IMR-90 (cell line): ENCODE measurements at regions not wholly inside any gene's neighbourhood (a gene's known extent, or its start where the extent isn't known, plus 50 kb on each side); places are given as distances from the start of the nearest gene placed in this dataset.

Experiments
- ATAC-seq: fragments of 200-7000 bp; cut with Tn5 transposase; 2 replicates; pipeline ENCODE4 v1.9.1; 2020; ENCODE audit warnings: low read depth, mild to moderate bottlenecking, moderate library complexity
- BruUV-seq: library from RNA; stranded (reverse); fragments of 400-500 nt; replicated peaks from 2 replicates; lab custom pipeline; 2021; lab: Mats Ljungman, UMichigan
- CTCF ChIA-PET: fragments of 300-600 bp; formaldehyde crosslinking; extraction: SDS; loops from one replicate; lab custom pipeline; 2021; ENCODE audit warnings: antibody characterized with exemption; lab: Yijun Ruan, JAX
- POLR2A ChIA-PET: fragments of 300-600 bp; sonication (Branson Sonifier 250); formaldehyde crosslinking; loops from one replicate; lab custom pipeline; 2022; ENCODE audit warnings: antibody characterized with exemption; ENCODE audit not compliant: unreplicated experiment; lab: Charles Lee
- DNase-seq: peaks from one replicate; pipeline ENCODE4 v3.0.0; 2013
- H2AFZ ChIP-seq: replicated peaks from 2 replicates; pipeline ENCODE3; 2013; ENCODE audit warnings: low read length, mild to moderate bottlenecking; ENCODE audit not compliant: poor library complexity
- H2AK5ac ChIP-seq: 2 replicates; pipeline ENCODE4 v1.6.1; 2013; ENCODE audit warnings: low read depth, low read length, inconsistent platforms
- H2AK9ac ChIP-seq: replicated peaks from 2 replicates; pipeline ENCODE3; 2013; ENCODE audit warnings: mild to moderate bottlenecking, low read depth, low read length, moderate library complexity; ENCODE audit not compliant: poor library complexity
- H2BK120ac ChIP-seq: 2 replicates; pipeline ENCODE4 v1.6.1; 2013; ENCODE audit warnings: low read depth, low read length, inconsistent platforms
- H2BK15ac ChIP-seq: 3 replicates; pipeline ENCODE4 v1.6.1; 2013; ENCODE audit warnings: low read depth, low read length, inconsistent platforms
- H2BK20ac ChIP-seq: 2 replicates; pipeline ENCODE4 v1.6.1; 2013; ENCODE audit warnings: low read depth, mild to moderate bottlenecking, inconsistent platforms, low read length, moderate library complexity
- H2BK5ac ChIP-seq: 2 replicates; pipeline ENCODE4 v1.6.1; 2013; ENCODE audit warnings: mild to moderate bottlenecking, low read depth, low read length, inconsistent platforms; ENCODE audit not compliant: poor library complexity, severe bottlenecking
- H3K14ac ChIP-seq: replicated peaks from 2 replicates; pipeline ENCODE4 v1.6.1; 2013; ENCODE audit warnings: low read depth, low read length, inconsistent platforms
- H3K18ac ChIP-seq: 2 replicates; pipeline ENCODE4 v1.6.1; 2013; ENCODE audit warnings: low read depth, low read length, control low read depth
- H3K23ac ChIP-seq: 2 replicates; pipeline ENCODE4 v1.6.1; 2013; ENCODE audit warnings: low read depth, low read length, inconsistent platforms
- H3K27ac ChIP-seq: 2 replicates; pipeline ENCODE4 v1.5.1; 2013; ENCODE audit warnings: mild to moderate bottlenecking, control low read depth, low read length; ENCODE audit not compliant: insufficient read depth
- H3K27me3 ChIP-seq: 2 replicates; pipeline ENCODE4 v1.6.1; 2013; ENCODE audit warnings: low read length; ENCODE audit not compliant: control insufficient read depth, insufficient read depth
- H3K36me3 ChIP-seq: 2 replicates; pipeline ENCODE4 v1.6.1; 2013; ENCODE audit warnings: low read length, mixed read lengths; ENCODE audit not compliant: control insufficient read depth, insufficient read depth
- H3K4ac ChIP-seq: 2 replicates; pipeline ENCODE4 v1.6.1; 2013; ENCODE audit warnings: low read depth, low read length, inconsistent platforms
- H3K4me1 ChIP-seq: 2 replicates; pipeline ENCODE4 v1.6.1; 2013; ENCODE audit warnings: low read length, mixed read lengths; ENCODE audit not compliant: control insufficient read depth, insufficient read depth
- H3K4me2 ChIP-seq: 2 replicates; pipeline ENCODE4 v1.6.1; 2013; ENCODE audit warnings: low read depth, mild to moderate bottlenecking, control low read depth, low read length, moderate library complexity
- H3K4me3 ChIP-seq: 2 replicates; pipeline ENCODE4 v1.5.1; 2013; ENCODE audit warnings: low read depth, mild to moderate bottlenecking, control low read depth, low read length, moderate library complexity; ENCODE audit not compliant: insufficient read depth
- H3K56ac ChIP-seq: 2 replicates; pipeline ENCODE4 v1.6.1; 2013; ENCODE audit warnings: low read length, inconsistent platforms; ENCODE audit not compliant: insufficient read depth; ENCODE audit errors: extremely low read depth
- H3K79me1 ChIP-seq, 2 experiments: 2 replicates each; pipeline ENCODE4 v1.6.1; 2013; ENCODE audit warnings: low read length in 2 of 2, inconsistent platforms in 1 of 2, low read depth in 1 of 2
- H3K9ac ChIP-seq: 2 replicates; pipeline ENCODE4 v1.6.1; 2013; ENCODE audit warnings: low read depth, low read length, control low read depth
- H3K9me1 ChIP-seq: 2 replicates; pipeline ENCODE4 v1.6.1; 2013; ENCODE audit warnings: low read length, inconsistent platforms; ENCODE audit not compliant: insufficient read depth
- H3K9me3 ChIP-seq: 2 replicates; pipeline ENCODE4 v1.6.1; 2013; ENCODE audit warnings: low read length; ENCODE audit not compliant: control insufficient read depth, insufficient read depth
- H4K20me1 ChIP-seq: 2 replicates; pipeline ENCODE4 v1.6.1; 2013; ENCODE audit warnings: low read length, inconsistent platforms; ENCODE audit not compliant: insufficient read depth
- H4K5ac ChIP-seq: 2 replicates; pipeline ENCODE4 v1.6.1; 2013; ENCODE audit warnings: mild to moderate bottlenecking, low read depth, low read length, control low read depth
- H4K8ac ChIP-seq, 2 experiments: 2 replicates each; pipeline ENCODE4 v1.6.1; 2013; ENCODE audit warnings: low read depth in 2 of 2, low read length in 2 of 2, control low read depth in 1 of 2, inconsistent platforms in 1 of 2
- H4K91ac ChIP-seq: 2 replicates; pipeline ENCODE4 v1.6.1; 2013; ENCODE audit warnings: low read depth, low read length, inconsistent platforms; ENCODE audit not compliant: insufficient read depth
- BHLHE40 ChIP-seq: fragments of 150-350 bp; IDR thresholded peaks from 2 replicates; pipeline ENCODE4 v1.6.1; 2016; ENCODE audit warnings: mild to moderate bottlenecking, low read depth, low read length
- CEBPB ChIP-seq: IDR thresholded peaks from 2 replicates; pipeline ENCODE4 v1.6.1; 2012; ENCODE audit warnings: low read depth, low read length, improper control_type of control experiment
- CHD1 ChIP-seq: IDR thresholded peaks from 2 replicates; pipeline ENCODE4 v1.6.1; 2012; ENCODE audit warnings: low read depth, low read length, improper control_type of control experiment
- CTCF ChIP-seq: conservative IDR thresholded peaks from 2 replicates; pipeline ENCODE4 v1.5.1; 2012; ENCODE audit warnings: mild to moderate bottlenecking, low read depth, low read length, improper control_type of control experiment
- ELK1 ChIP-seq: fragments of 150-350 bp; IDR thresholded peaks from 2 replicates; pipeline ENCODE4 v1.6.1; 2016; ENCODE audit warnings: low read depth, mild to moderate bottlenecking, low read length, moderate library complexity, borderline replicate concordance
- FOS ChIP-seq: fragments of 150-350 bp; IDR thresholded peaks from 2 replicates; pipeline ENCODE4 v1.6.1; 2016; ENCODE audit warnings: low read depth, low read length
- MAFK ChIP-seq: IDR thresholded peaks from 2 replicates; pipeline ENCODE4 v1.6.1; 2012; ENCODE audit warnings: low read depth, low read length, improper control_type of control experiment
- MAZ ChIP-seq: IDR thresholded peaks from 2 replicates; pipeline ENCODE4 v1.6.1; 2012; ENCODE audit warnings: low read depth, mild to moderate bottlenecking, low read length, improper control_type of control experiment, moderate library complexity, borderline replicate concordance
- MXI1 ChIP-seq: IDR thresholded peaks from 2 replicates; pipeline ENCODE4 v1.6.1; 2012; ENCODE audit warnings: low read depth, mild to moderate bottlenecking, low read length, moderate library complexity, borderline replicate concordance
- NFE2L2 ChIP-seq: fragments of 150-350 bp; IDR thresholded peaks from 2 replicates; pipeline ENCODE4 v1.6.1; 2016; ENCODE audit warnings: low read depth, mild to moderate bottlenecking, low read length
- POLR2A ChIP-seq: IDR thresholded peaks from 2 replicates; pipeline ENCODE4 v1.6.1; 2012; ENCODE audit warnings: mild to moderate bottlenecking, low read depth, low read length
- RAD21 ChIP-seq: IDR thresholded peaks from 2 replicates; pipeline ENCODE4 v1.6.1; 2012; ENCODE audit warnings: low read length, improper control_type of control experiment
- RCOR1 ChIP-seq: IDR thresholded peaks from 2 replicates; pipeline ENCODE4 v1.6.1; 2012; ENCODE audit warnings: mild to moderate bottlenecking, low read length, improper control_type of control experiment; ENCODE audit not compliant: insufficient replicate concordance
- SMC3 ChIP-seq: fragments of 150-350 bp; IDR thresholded peaks from 2 replicates; pipeline ENCODE4 v1.6.1; 2016; ENCODE audit warnings: low read depth, mild to moderate bottlenecking, antibody characterized with exemption, low read length, moderate library complexity
- USF2 ChIP-seq: fragments of 150-350 bp; IDR thresholded peaks from 2 replicates; pipeline ENCODE4 v1.6.1; 2017; ENCODE audit warnings: mild to moderate bottlenecking, antibody characterized with exemption, low read length, low read depth
- WGBS, 2 experiments: methylation state at CpG; one replicate each; pipeline versions ENCODE4 v1.1.5 to v1.1.7; 2013; ENCODE audit warnings: missing lambda C conversion rate in 2 of 2; ENCODE audit not compliant: insufficient read length in 1 of 2; ENCODE audit errors: extremely low coverage in 2 of 2; 5-methylcytosine and 5-hydroxymethylcytosine counted together
- dilution Hi-C: fragments of 300-500 bp; cut with HindIII; formaldehyde crosslinking; loops from one replicate; pipeline ENCODE4 v1.14.3; 2018; ENCODE audit warnings: low sequenced_read_pairs; ENCODE audit not compliant: unreplicated experiment
- in situ Hi-C: fragments of 300-500 bp; cut with MboI; formaldehyde crosslinking; loops from 3 replicates; pipeline ENCODE4 v1.14.3; 2019; ENCODE audit warnings: low sequenced_read_pairs, inconsistent platforms, mixed read lengths
- intact Hi-C: fragments of 100-400 bp; cut with micrococcal nuclease; formaldehyde crosslinking; loops from 2 replicates; pipeline ENCODE4 v1.10.0; 2022

GRCh38 chr10:113310347-113310746, 242.5 kb upstream of the HABP2 start:
- TF ChIP-seq CHD1 (no peak), CEBPB (no peak), SMC3 (no peak), BHLHE40 (no peak), MAZ (no peak), ELK1 (no peak), MXI1 (no peak), RAD21 (no peak), RCOR1 (no peak), MAFK (no peak), USF2 (no peak), NFE2L2 (no peak), FOS (no peak), POLR2A (no peak), CTCF (no peak)
- no peak overlapping the region for H3K14ac ChIP-seq
- no peak overlapping the region for H2BK120ac ChIP-seq
- ChIA-PET POLR2A (no interaction called here), CTCF (interaction anchor here (0.7 kb wide), 1 partner anchor 44 kb away, joined by 3 read pairs; no protein-coding TSS in a partner anchor)
- H3K23ac ChIP-seq, result no peak overlapping the region
- intact Hi-C loops, result no loop called here
- no peak overlapping the region for H2BK20ac ChIP-seq
- no peak for DNase-seq
- no peaks in the 10 kb centered on the region for H3K36me3 ChIP-seq
- H3K4me1 ChIP-seq, result no peaks in the 10 kb centered on the region
- H3K9ac ChIP-seq, result no peak overlapping the region
- in situ Hi-C loops, result no loop called here
- H2BK5ac ChIP-seq, result no peak overlapping the region
- no peaks in the 10 kb centered on the region for H4K20me1 ChIP-seq
- dilution Hi-C loops, result no loop called here
- H3K4me3 ChIP-seq, result no peak overlapping the region
- peaks cover 5% of the 10 kb centered on the region for H3K27me3 ChIP-seq
- no peaks in the 10 kb centered on the region for H3K9me1 ChIP-seq
- ATAC-seq, result no peak
- H2BK15ac ChIP-seq, result no peak overlapping the region
- H3K9me3 ChIP-seq, result no peaks in the 10 kb centered on the region
- H2AK9ac ChIP-seq, result no peak overlapping the region
- WGBS, 2 experiments, result 68% methylated on average over 2 of the region's 7 CpGs; no CpG with 5 or more reads in 1 of the 2 experiments
- H3K4ac ChIP-seq, result no peak overlapping the region
- no peak overlapping the region for H4K5ac ChIP-seq
- H3K18ac ChIP-seq, result no peak overlapping the region
- no peak overlapping the region for H3K4me2 ChIP-seq
- H4K8ac ChIP-seq, result no peak overlapping the region
- no peak overlapping the region for H2AK5ac ChIP-seq
- H2AFZ ChIP-seq, result no peak overlapping the region
- no peak overlapping the region for H3K56ac ChIP-seq
- H3K27ac ChIP-seq, result no peak overlapping the region
- no peaks in the 10 kb centered on the region for H3K79me1 ChIP-seq
- BruUV-seq, result no TSS peak
- H4K91ac ChIP-seq, result no peak overlapping the region
